K562 (cell line): ENCODE measurements at regions not wholly inside any gene's neighbourhood (a gene's known extent, or its start where the extent isn't known, plus 50 kb on each side); places are given as distances from the start of the nearest gene placed in this dataset.

ENCODE experiments used
- CTCF ChIP-seq, 3 experiments: IDR thresholded peaks in 2 of 3; conservative IDR thresholded peaks in 1 of 3; 2 replicates each; pipeline ENCODE4 v1.5.1; 2011 to 2012; ENCODE audit warnings: low read length in 3 of 3, mild to moderate bottlenecking in 3 of 3, control low read depth in 2 of 3, improper control_type of control experiment in 1 of 3, inconsistent platforms in 1 of 3, low read depth in 1 of 3, mixed read lengths in 1 of 3, moderate library complexity in 1 of 3; ENCODE audit not compliant: insufficient read depth in 2 of 3
- NR1H2 ChIP-seq: sonication (generic); formaldehyde crosslinking; IDR thresholded peaks from 2 replicates; pipeline ENCODE4 v1.4.0; 2020; ENCODE audit warnings: mild to moderate bottlenecking, missing genetic modification reagents
- POLR2G ChIP-seq: fragments of 200-400 bp; formaldehyde crosslinking; IDR thresholded peaks from 2 replicates; pipeline ENCODE4 v1.6.1; 2017; ENCODE audit warnings: low read depth, mild to moderate bottlenecking, antibody characterized with exemption, low read length, moderate library complexity
- POU5F1 ChIP-seq: fragments of 150-350 bp; IDR thresholded peaks from 2 replicates; pipeline ENCODE4 v1.6.1; 2014; ENCODE audit warnings: borderline replicate concordance, low read length, low read depth, mild to moderate bottlenecking; ENCODE audit not compliant: partially characterized antibody
- SMARCA4 ChIP-seq: fragments of 450-650 bp; IDR thresholded peaks from 2 replicates; pipeline ENCODE4 v1.6.1; 2016

GRCh38 chr13:58935689-58936088, 1228.0 kb downstream of the DIAPH3 start:
- TF ChIP-seq CTCF (IDR thresholded peaks at IDR 0.05 in 2 of 3, conservative IDR thresholded peaks at IDR 0.05 in 1 of 3; ENCODE audit: insufficient read depth in 2 of 3, low read depth in 1 of 3, low read length in 3 of 3) (no peak), SMARCA4 (no peak), POU5F1 (no peak), POLR2G (no peak), NR1H2 (CRISPR knock-in tag) (no peak)
